K562 (cell line): ENCODE measurements at regions not wholly inside any gene's neighbourhood (a gene's known extent, or its start where the extent isn't known, plus 50 kb on each side); places are given as distances from the start of the nearest gene placed in this dataset.
A peak's percentile ranks its signal among the peaks of the same experiment; 100 is the strongest.

Source experiments
- ATAC-seq: fragments of 200-7000 bp; cut with Tn5 transposase; 3 replicates; pipeline ENCODE4 v1.9.1; 2020; ENCODE audit warnings: moderate library complexity
- BruUV-seq: library from RNA; stranded (reverse); fragments of 400-500 nt; replicated peaks from 2 replicates; lab custom pipeline; 2021; lab: Mats Ljungman, UMichigan
- CTCF ChIA-PET: fragments of 300-600 bp; formaldehyde crosslinking; extraction: SDS; loops from one replicate; lab custom pipeline; 2021; ENCODE audit warnings: low intra/inter-chr PET ratio; lab: Yijun Ruan, JAX
- POLR2A ChIA-PET: fragments of 300-600, 350-650 bp; sonication (Branson Sonifier 250); formaldehyde crosslinking; extraction: SDS; loops from one replicate; lab custom pipeline; 2021; ENCODE audit warnings: antibody characterized with exemption, inconsistent platforms; lab: Yijun Ruan, JAX
- DNase-seq, 4 experiments: peaks; one replicate each; pipeline versions ENCODE4 v3.0.0 to v3.0.0-alpha.2; 2011 to 2018; ENCODE audit warnings: low spot score in 3 of 4, mixed read lengths in 3 of 4; ENCODE audit errors: extremely low read depth in 1 of 4
- FAIRE-seq: peaks from 2 replicates; lab custom pipeline; 2011; peaks lifted over from hg19 to GRCh38; lab: Jason Lieb, UNC
- H2AFZ ChIP-seq: 2 replicates; pipeline ENCODE4 v1.6.0; 2011; ENCODE audit warnings: low read depth, low read length, control low read depth, inconsistent platforms
- H3K27ac ChIP-seq: fragments of 200-600 bp; 3 replicates; pipeline ENCODE4 v1.8.0; 2011; ENCODE audit warnings: low read depth, mild to moderate bottlenecking, control low read depth, inconsistent platforms, low read length, moderate library complexity, mixed read lengths; ENCODE audit errors: extremely low read depth
- H3K27me3 ChIP-seq, 2 experiments: fragments of 300-600 bp in 1 of 2; 2 replicates in 1 of 2; 3 replicates in 1 of 2; pipeline versions ENCODE4 v1.6.0 to v1.8.0; 2011; ENCODE audit warnings: inconsistent platforms in 2 of 2, low read length in 2 of 2, mild to moderate bottlenecking in 1 of 2, mixed read lengths in 1 of 2, moderate library complexity in 1 of 2; ENCODE audit not compliant: control insufficient read depth in 2 of 2, insufficient read depth in 2 of 2
- H3K36me3 ChIP-seq: fragments of 300-600 bp; 3 replicates; pipeline ENCODE4 v1.8.0; 2011; ENCODE audit warnings: mild to moderate bottlenecking, low read length, inconsistent platforms; ENCODE audit not compliant: control insufficient read depth, insufficient read depth
- H3K4me1 ChIP-seq, 2 experiments: fragments of 200-600 bp in 1 of 2; replicated peaks in 1 of 2; 2 replicates in 1 of 2; 3 replicates in 1 of 2; pipeline versions ENCODE4 v1.5.1 to v1.8.0; 2011; ENCODE audit warnings: inconsistent platforms in 2 of 2, low read length in 2 of 2, mild to moderate bottlenecking in 1 of 2, mixed read lengths in 1 of 2, moderate library complexity in 1 of 2; ENCODE audit not compliant: control insufficient read depth in 2 of 2, insufficient read depth in 2 of 2
- H3K4me2 ChIP-seq: 2 replicates; pipeline ENCODE4 v1.6.1; 2011; ENCODE audit warnings: low read length, control low read depth, inconsistent platforms, mixed read lengths; ENCODE audit not compliant: insufficient read depth
- H3K4me3 ChIP-seq: fragments of 200-600 bp; sonication (generic), shearing (Covaris generic); 2 replicates; pipeline ENCODE4 v1.5.1; 2016; ENCODE audit warnings: control low read depth, inconsistent platforms
- H3K79me2 ChIP-seq: fragments of 200-600 bp; 3 replicates; pipeline ENCODE4 v1.8.0; 2011; ENCODE audit warnings: low read length, inconsistent platforms; ENCODE audit not compliant: control insufficient read depth, insufficient read depth
- H3K9ac ChIP-seq, 2 experiments: 2 replicates each; pipeline versions ENCODE4 v1.6.0 to v1.6.1; 2011; ENCODE audit warnings: low read depth in 2 of 2, low read length in 2 of 2, control low read depth in 1 of 2, inconsistent platforms in 1 of 2, mild to moderate bottlenecking in 1 of 2, mixed read lengths in 1 of 2; ENCODE audit not compliant: insufficient read depth in 1 of 2
- H3K9me1 ChIP-seq: one replicate; pipeline ENCODE4 v1.6.0; 2011; ENCODE audit warnings: inconsistent platforms, mild to moderate bottlenecking, low read length, moderate library complexity; ENCODE audit not compliant: control insufficient read depth, insufficient read depth
- H3K9me3 ChIP-seq: replicated peaks from 2 replicates; pipeline ENCODE4 v1.5.1; 2011; ENCODE audit warnings: low read depth, low read length, inconsistent platforms; ENCODE audit not compliant: control insufficient read depth, insufficient read depth
- H4K20me1 ChIP-seq: replicated peaks from 2 replicates; pipeline ENCODE4 v1.6.1; 2011; ENCODE audit warnings: low read length, inconsistent platforms, mixed read lengths; ENCODE audit not compliant: control insufficient read depth, insufficient read depth
- MLX ChIP-seq, 2 experiments: fragments of 450-650 bp in 1 of 2; sonication (generic) in 1 of 2; formaldehyde crosslinking; conservative IDR thresholded peaks; 2 replicates each; pipeline versions ENCODE4 v1.4.0 to v1.8.1; 2020 to 2022; ENCODE audit warnings: mild to moderate bottlenecking in 1 of 2, missing genetic modification reagents in 1 of 2
- PCBP1 ChIP-seq: fragments of 200-400 bp; formaldehyde crosslinking; IDR thresholded peaks from 2 replicates; pipeline ENCODE4 v1.6.1; 2018; ENCODE audit warnings: mild to moderate bottlenecking, low read depth, low read length; ENCODE audit not compliant: poor library complexity, severe bottlenecking
- RFX1 ChIP-seq: fragments of 450-650 bp; IDR thresholded peaks from 2 replicates; pipeline ENCODE4 v1.6.1; 2016; ENCODE audit warnings: mild to moderate bottlenecking, moderate library complexity
- ZBTB40 ChIP-seq, 2 experiments: fragments of 450-650 bp in 1 of 2; sonication (generic) in 1 of 2; formaldehyde crosslinking in 1 of 2; IDR thresholded peaks; 2 replicates each; pipeline versions ENCODE4 v1.7.1 to v1.9.0; 2016 to 2022; ENCODE audit warnings: inconsistent platforms in 1 of 2, mild to moderate bottlenecking in 1 of 2, missing genetic modification reagents in 1 of 2
- ZNF146 ChIP-seq: IDR thresholded peaks from one replicate; pipeline ENCODE4 v1.6.1; 2018; ENCODE audit warnings: missing compliant biosample characterization; ENCODE audit not compliant: unreplicated experiment
- WGBS: fragments of 100-300 bp; shearing (Covaris generic); methylation state at CpG from one replicate; pipeline ENCODE4 v1.1.6; 2016; ENCODE audit warnings: low coverage, mixed read lengths; ENCODE audit not compliant: insufficient coverage; ENCODE audit errors: missing lambda C conversion rate; 5-methylcytosine and 5-hydroxymethylcytosine counted together
- in situ Hi-C: fragments of 300-500 bp; cut with MboI; formaldehyde crosslinking; loops from 4 replicates; pipeline ENCODE4 v1.15.0; 2018; ENCODE audit warnings: inconsistent platforms, mixed read lengths
- intact Hi-C: fragments of 100-400 bp; cut with micrococcal nuclease; formaldehyde crosslinking; loops from 2 replicates; pipeline ENCODE4 v1.14.2; 2022
- TF ChIP-seq, protein P1 (sequence below): conservative IDR thresholded peaks from 2 replicates; pipeline ENCODE4 v1.6.1; 2011; ENCODE audit warnings: low read depth, mild to moderate bottlenecking, low read length; ENCODE audit not compliant: control insufficient read depth

DNA sequence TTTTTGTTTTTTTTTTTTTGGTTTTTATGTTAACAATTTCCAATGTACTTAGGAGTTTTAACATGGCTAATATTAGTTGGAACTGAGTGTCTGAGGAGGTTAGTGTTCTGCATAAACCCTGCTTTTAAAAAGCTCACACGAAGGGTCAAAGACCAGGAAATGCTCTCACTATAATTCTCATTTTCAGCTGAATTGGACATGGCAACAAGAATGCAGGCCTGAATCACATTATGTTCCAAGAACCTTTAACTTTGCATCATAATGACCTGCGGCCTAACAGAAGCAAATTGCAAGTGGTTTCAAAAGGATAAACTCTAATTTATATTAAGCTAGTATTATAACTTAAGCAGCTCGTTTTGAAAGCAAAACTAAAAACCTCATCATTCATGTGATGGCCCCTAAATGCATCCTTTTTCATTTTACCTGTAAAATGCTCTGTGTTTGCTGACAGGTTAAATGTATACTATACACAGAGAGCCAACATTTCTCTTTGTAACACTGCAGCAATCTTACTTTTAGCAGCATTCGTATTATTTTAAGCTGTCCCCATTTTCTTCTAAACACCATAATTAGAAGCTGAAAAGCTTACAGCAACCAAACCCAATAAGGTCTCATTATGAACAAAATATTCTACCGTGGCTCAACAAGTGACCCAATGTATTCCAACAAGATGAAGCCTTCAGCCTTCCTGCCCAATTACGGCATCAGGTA is 242.8 kb upstream of the SP4 start (continued):
- TF ChIP-seq ZNF146 (CRISPR knock-in tag) (no peak), PCBP1 (no peak), MLX (CRISPR knock-in tag; conservative IDR thresholded peaks at IDR 0.05) (no peak)
- TF ChIP-seq, protein P1, sequence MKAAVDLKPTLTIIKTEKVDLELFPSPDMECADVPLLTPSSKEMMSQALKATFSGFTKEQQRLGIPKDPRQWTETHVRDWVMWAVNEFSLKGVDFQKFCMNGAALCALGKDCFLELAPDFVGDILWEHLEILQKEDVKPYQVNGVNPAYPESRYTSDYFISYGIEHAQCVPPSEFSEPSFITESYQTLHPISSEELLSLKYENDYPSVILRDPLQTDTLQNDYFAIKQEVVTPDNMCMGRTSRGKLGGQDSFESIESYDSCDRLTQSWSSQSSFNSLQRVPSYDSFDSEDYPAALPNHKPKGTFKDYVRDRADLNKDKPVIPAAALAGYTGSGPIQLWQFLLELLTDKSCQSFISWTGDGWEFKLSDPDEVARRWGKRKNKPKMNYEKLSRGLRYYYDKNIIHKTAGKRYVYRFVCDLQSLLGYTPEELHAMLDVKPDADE: no peak

- ChIA-PET POLR2A (interaction anchor here (0.8 kb wide), 1 partner anchor 1241 kb away, joined by 3 read pairs; no protein-coding TSS in a partner anchor), CTCF (interaction anchor here (0.7 kb wide), 1 partner anchor 529 kb away, joined by 3 read pairs; no protein-coding TSS in a partner anchor)
- WGBS: 2% methylated on average over 6 of the region's 6 CpGs
- Histone ChIP-seq H3K36me3 (no peaks in the 10 kb centered on the region), H3K79me2 (no peaks in the 10 kb centered on the region), H3K4me3 (no peak overlapping the region), H3K4me1 (no peaks in the 10 kb centered on the region), H3K9me1 (no peaks in the 10 kb centered on the region), H3K9ac (no peak overlapping the region), H3K27ac (no peak overlapping the region), H4K20me1 (no peaks in the 10 kb centered on the region), H3K27me3 (no peaks in the 10 kb centered on the region), H2AFZ (no peak overlapping the region), H3K4me2 (no peak overlapping the region), H3K9me3 (no peaks in the 10 kb centered on the region)
- DNase-seq: no peak
- TF ChIP-seq RFX1 (no peak), ZBTB40 (IDR thresholded peaks at IDR 0.05) (peak; percentile 66; the same call in 1 of the 2 replicates), ZBTB40 (CRISPR knock-in tag; IDR thresholded peaks at IDR 0.05) (no peak)
- in situ Hi-C loops (no loop called here), intact Hi-C loops (no loop called here)
- FAIRE-seq: no peak
- ATAC-seq: no peak
- no TSS peak for BruUV-seq
These were observed 242.1 kb upstream of the SP4 start for GRCh38 chr7:21185653-21186265.
